GM21367 (cell line): ENCODE measurements at regions not wholly inside any gene's neighbourhood (a gene's known extent, or its start where the extent isn't known, plus 50 kb on each side); places are given as distances from the start of the nearest gene placed in this dataset.

ENCODE experiments used
- ATAC-seq: cut with Tn5 transposase; IDR thresholded peaks from one replicate; pipeline ENCODE4 v1.9.1; 2021; ENCODE audit not compliant: unreplicated experiment

GRCh38 chr7:52711951-52712350 lies 323.5 kb upstream of the POM121L12 start:
- ATAC-seq, result no peak

- no peak for ATAC-seq
Observed at GRCh38 chr7:52708846-52709245, 326.6 kb upstream of the POM121L12 start.

DNA sequence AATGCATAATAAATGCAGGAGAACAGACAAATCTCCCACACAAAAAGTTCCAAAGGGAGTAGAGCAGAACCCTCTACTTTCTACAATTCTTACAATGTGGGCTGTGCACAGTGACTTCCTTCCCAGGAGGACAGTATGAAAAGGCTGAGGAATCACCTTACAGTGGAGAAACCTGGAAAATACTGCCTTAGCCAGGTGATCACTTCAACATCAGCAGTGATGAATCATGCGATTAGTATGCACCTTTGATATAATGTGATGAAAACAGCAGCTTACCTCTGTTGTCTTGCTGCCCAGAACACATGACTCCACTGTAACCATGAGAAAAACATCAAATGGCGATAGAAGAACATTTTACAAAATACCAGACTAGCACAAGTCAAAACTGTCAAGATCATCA lies 329.7 kb upstream of the POM121L12 start:
- no peak for ATAC-seq

- no peak for ATAC-seq
Observed at GRCh38 chr7:52700349-52700748, 335.1 kb upstream of the POM121L12 start.

DNA sequence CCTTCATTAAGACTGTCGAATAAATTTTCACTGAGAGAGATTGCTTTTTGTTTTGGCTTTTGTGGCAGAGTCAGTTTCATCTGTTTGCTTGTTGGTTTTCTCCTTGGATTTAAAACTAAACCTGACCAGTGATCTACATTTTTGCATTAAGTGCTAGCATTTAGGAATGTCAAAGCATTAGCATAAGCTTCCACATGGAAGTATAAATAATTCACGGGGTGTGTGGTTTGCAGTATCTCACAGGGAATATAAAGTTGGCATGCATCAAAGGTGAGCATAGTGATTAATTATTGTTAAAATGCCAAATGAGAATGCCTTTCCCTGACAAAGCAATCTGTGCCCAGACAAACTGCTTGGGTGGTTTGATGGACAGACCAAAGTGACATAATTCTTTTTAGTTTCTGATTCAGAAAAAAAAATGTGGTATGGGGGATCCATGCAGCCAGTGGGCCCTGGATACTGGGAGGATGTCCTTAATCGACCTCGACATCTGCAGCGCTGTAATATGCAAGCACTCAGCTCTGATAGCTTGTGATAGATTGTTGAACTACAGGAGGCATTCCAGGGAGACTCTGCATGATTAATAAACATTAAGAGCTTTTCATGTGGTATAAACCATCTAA lies 339.3 kb upstream of the POM121L12 start:
- no peak for ATAC-seq

GRCh38 chr7:52691257-52691656 lies 344.2 kb upstream of the POM121L12 start:
- ATAC-seq, result no peak

DNA sequence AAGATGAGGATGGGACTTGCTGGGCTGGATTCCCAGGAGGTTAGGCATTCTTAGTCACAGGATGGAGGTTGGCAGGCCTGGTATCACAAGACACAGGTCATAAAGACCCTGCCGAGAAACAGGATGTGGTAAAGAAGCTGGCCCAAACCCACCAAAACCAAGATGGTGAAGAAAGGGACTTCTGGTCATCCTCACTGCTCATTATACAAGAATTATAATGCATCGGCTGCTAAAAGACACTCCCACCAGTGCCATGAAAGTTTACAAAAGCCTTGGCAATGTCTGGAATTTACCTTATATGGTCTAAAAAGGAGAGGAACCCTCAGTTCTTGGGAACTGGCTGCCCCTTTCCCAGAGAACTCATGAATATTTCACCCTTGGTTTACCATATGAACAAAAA lies 345.5 kb upstream of the POM121L12 start:
- ATAC-seq, result no peak

DNA sequence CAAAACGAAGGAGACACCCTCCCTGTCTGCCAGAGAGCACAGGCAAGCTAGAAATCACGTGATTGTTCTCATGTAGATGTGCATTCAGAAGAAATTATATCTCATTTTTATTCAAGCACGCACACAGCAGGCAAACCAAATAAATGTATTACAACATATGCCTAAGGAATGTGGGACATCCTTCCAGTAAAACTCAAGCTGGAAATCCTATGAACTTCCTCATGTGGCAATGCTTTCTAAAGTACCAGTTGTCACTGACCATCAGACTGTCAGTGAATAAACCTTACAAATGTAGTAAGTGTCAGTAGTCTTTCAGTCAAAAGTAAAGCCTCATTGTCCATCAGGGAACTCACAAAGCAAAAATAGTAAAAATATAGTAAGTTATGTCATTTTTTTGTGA lies 350.1 kb upstream of the POM121L12 start:
- ATAC-seq, result no peak

- no peak for ATAC-seq
Observed at GRCh38 chr7:52684388-52684787, 351.0 kb upstream of the POM121L12 start.

DNA sequence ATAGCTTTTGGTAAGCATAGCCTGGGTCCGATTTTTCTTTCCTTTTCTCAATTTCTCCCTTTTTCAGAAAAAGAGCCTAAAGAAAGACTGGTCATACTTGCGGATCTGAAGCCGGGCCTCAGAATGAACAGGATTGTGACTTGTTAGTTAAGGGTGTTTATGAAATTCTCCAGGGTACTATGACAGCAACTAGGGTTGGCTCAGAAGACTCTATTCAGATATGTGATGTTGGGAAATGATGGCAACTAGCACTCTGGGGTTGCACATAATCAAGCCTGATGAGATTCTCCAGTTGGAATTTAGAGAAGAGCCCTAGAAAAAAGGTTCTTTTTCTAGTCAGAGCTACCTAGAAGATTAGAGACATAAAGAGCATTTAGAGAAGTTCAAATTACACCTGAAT lies 352.4 kb upstream of the POM121L12 start:
- no peak for ATAC-seq

GRCh38 chr7:52670608-52671225 lies 364.7 kb upstream of the POM121L12 start:
- no peak for ATAC-seq

- ATAC-seq, result no peak
Observed at GRCh38 chr7:52669031-52669430, 366.4 kb upstream of the POM121L12 start.

GRCh38 chr7:52668435-52668834 lies 367.0 kb upstream of the POM121L12 start:
- ATAC-seq, result no peak

- no peak for ATAC-seq
Observed at GRCh38 chr7:52659178-52659577, 376.3 kb upstream of the POM121L12 start.

- ATAC-seq, result no peak
Observed at GRCh38 chr7:52656098-52656497, 379.3 kb upstream of the POM121L12 start.

- no peak for ATAC-seq
Observed at GRCh38 chr7:52652621-52653020, 382.8 kb upstream of the POM121L12 start.

DNA sequence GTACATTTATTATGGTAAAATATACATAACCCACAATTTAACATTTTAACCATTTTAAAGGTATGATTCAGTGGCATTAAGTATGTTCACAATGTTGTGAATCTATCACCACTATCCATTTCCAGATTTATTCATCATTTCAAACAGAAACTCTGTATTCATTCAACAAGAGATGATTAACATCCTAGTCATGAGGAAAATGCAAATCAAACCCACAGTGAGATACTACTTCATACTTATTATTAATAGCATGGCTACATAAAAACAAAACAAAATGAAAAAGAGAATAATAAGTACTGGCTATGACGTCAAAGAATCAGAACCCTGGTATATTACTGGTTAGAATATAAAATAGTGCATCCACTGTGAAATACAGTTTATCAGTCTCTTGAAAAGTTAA lies 386.6 kb upstream of the POM121L12 start:
- ATAC-seq, result no peak

GRCh38 chr7:52647046-52647445 lies 388.4 kb upstream of the POM121L12 start:
- ATAC-seq, result no peak

GRCh38 chr7:52639981-52640380 lies 395.5 kb upstream of the POM121L12 start:
- ATAC-seq, result no peak

- ATAC-seq, result no peak
Observed at GRCh38 chr7:52639126-52639525, 396.3 kb upstream of the POM121L12 start.

GRCh38 chr7:52635021-52635420 lies 400.4 kb upstream of the POM121L12 start:
- ATAC-seq, result no peak

DNA sequence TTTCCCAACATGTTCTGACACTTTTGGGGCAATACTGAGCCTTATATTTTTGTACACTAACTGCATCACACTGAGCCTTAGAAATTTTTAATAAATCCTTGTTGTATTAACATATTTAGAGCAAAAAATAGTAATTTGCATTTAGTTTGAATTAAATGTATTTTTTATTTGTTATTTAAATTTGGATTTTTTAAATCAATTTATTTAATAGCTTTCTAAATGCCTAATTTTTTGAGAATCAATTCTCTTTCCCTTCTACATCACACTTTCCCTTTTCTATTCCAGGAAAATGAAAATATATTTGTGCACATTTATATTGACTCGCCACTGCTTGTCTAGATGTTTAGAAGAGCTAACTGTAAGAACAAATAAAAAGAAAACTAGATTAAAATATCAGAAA lies 414.6 kb upstream of the POM121L12 start:
- ATAC-seq, result no peak

DNA sequence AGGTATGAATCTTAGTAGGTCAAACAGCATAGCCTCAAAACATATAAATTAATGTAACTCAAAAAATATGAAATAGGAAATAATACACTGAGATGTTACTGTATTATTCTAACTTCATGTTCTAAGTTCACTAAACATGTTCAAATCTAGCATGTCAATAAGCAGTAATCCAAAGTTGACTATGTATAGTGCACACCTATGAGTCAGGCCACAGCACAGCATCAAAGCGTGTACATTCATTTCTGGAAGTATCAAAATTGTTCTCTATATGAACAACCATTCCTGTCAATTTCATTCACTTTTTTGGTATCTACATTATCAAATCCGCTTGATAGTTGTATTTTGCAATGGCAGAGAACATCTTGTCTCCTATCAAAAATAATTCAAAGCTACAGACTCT lies 418.9 kb upstream of the POM121L12 start:
- ATAC-seq, result no peak
